GM12878 (cell line): ENCODE measurements at regions not wholly inside any gene's neighbourhood (a gene's known extent, or its start where the extent isn't known, plus 50 kb on each side); places are given as distances from the start of the nearest gene placed in this dataset.

ENCODE experiments used
- ATAC-seq: fragments of 200-7000 bp; cut with Tn5 transposase; 3 replicates; pipeline ENCODE4 v1.9.1; 2020; ENCODE audit warnings: mild to moderate bottlenecking, moderate library complexity
- BruUV-seq: library from RNA; stranded (reverse); fragments of 400-500 nt; replicated peaks from 2 replicates; lab custom pipeline; 2021; lab: Mats Ljungman, UMichigan
- CTCF ChIA-PET: fragments of 300-600 bp; sonication (Branson Sonifier 250); formaldehyde crosslinking; extraction: SDS; loops from one replicate; lab custom pipeline; 2021; ENCODE audit warnings: inconsistent platforms; lab: Yijun Ruan, JAX
- POLR2A ChIA-PET: fragments of 350-600 bp; formaldehyde crosslinking; extraction: SDS; loops from one replicate; lab custom pipeline; 2021; ENCODE audit warnings: inconsistent platforms; lab: Charles Lee
- RAD21 ChIA-PET: fragments of 300-600 bp; sonication (Branson Sonifier 250); formaldehyde crosslinking; loops from one replicate; lab custom pipeline; 2023; ENCODE audit warnings: antibody characterized with exemption; ENCODE audit not compliant: unreplicated experiment; lab: Charles Lee
- SMC1A ChIA-PET: fragments of 300-600 bp; sonication (Branson Sonifier 250); formaldehyde crosslinking; loops from one replicate; lab custom pipeline; 2023; ENCODE audit not compliant: unreplicated experiment, uncharacterized antibody; lab: Charles Lee
- DNase-seq: peaks from one replicate; pipeline ENCODE4 v3.0.0-alpha.2; 2011; ENCODE audit warnings: low read depth, low spot score
- FAIRE-seq: peaks from 3 replicates; lab custom pipeline; 2011; peaks lifted over from hg19 to GRCh38; lab: Jason Lieb, UNC
- H2AFZ ChIP-seq: 2 replicates; pipeline ENCODE4 v1.6.0; 2011; ENCODE audit warnings: low read depth, low read length, control low read depth; ENCODE audit not compliant: control insufficient read depth
- H3K27ac ChIP-seq: 2 replicates; pipeline ENCODE4 v1.5.1; 2011; ENCODE audit warnings: control low read depth; ENCODE audit not compliant: control insufficient read depth, insufficient read depth
- H3K27me3 ChIP-seq, 2 experiments: replicated peaks in 1 of 2; 2 replicates each; pipeline versions ENCODE4 v1.6.0 to v1.6.1; 2011; ENCODE audit warnings: low read length in 1 of 2; ENCODE audit not compliant: control insufficient read depth in 2 of 2, insufficient read depth in 2 of 2
- H3K36me3 ChIP-seq, 2 experiments: 2 replicates each; pipeline ENCODE4 v1.5.1; 2011; ENCODE audit warnings: low read length in 1 of 2; ENCODE audit not compliant: control insufficient read depth in 2 of 2, insufficient read depth in 2 of 2
- H3K4me1 ChIP-seq: 2 replicates; pipeline ENCODE4 v1.6.1; 2011; ENCODE audit warnings: mild to moderate bottlenecking, low read length, moderate library complexity, mixed read lengths; ENCODE audit not compliant: control insufficient read depth, insufficient read depth
- H3K4me2 ChIP-seq: 2 replicates; pipeline ENCODE4 v1.6.0; 2011; ENCODE audit warnings: control low read depth; ENCODE audit not compliant: control insufficient read depth, insufficient read depth
- H3K4me3 ChIP-seq: fragments of 200-600 bp; sonication (generic); 2 replicates; pipeline ENCODE4 v1.5.1; 2016
- H3K79me2 ChIP-seq: 2 replicates; pipeline ENCODE4 v1.6.0; 2011; ENCODE audit warnings: low read length; ENCODE audit not compliant: control insufficient read depth, insufficient read depth
- H3K9ac ChIP-seq: 2 replicates; pipeline ENCODE4 v1.8.0; 2011; ENCODE audit warnings: low read length, control low read depth, mixed read lengths; ENCODE audit not compliant: control insufficient read depth, insufficient read depth
- H3K9me3 ChIP-seq: replicated peaks from 3 replicates; pipeline ENCODE4 v1.5.1; 2011; ENCODE audit warnings: mild to moderate bottlenecking, low read length; ENCODE audit not compliant: control insufficient read depth, insufficient read depth
- H4K20me1 ChIP-seq: 2 replicates; pipeline ENCODE4 v1.6.0; 2011; ENCODE audit not compliant: control insufficient read depth, insufficient read depth
- ATF3 ChIP-seq: IDR thresholded peaks from 2 replicates; pipeline ENCODE4 v1.6.1; 2011; ENCODE audit warnings: low read depth, mild to moderate bottlenecking, low read length, moderate library complexity, borderline replicate concordance; ENCODE audit errors: extremely low read depth
- ELK1 ChIP-seq: IDR thresholded peaks from 2 replicates; pipeline ENCODE4 v1.6.1; 2012; ENCODE audit warnings: low read depth, low read length, improper control_type of control experiment
- ESRRA ChIP-seq: IDR thresholded peaks from 2 replicates; pipeline ENCODE4 v1.6.1; 2012; ENCODE audit warnings: mild to moderate bottlenecking, low read length, improper control_type of control experiment
- HCFC1 ChIP-seq: fragments of 150-350 bp; IDR thresholded peaks from 2 replicates; pipeline ENCODE4 v1.6.1; 2014; ENCODE audit warnings: low read length
- KLF5 ChIP-seq: fragments of 450-650 bp; IDR thresholded peaks from 2 replicates; pipeline ENCODE4 v1.6.1; 2014; ENCODE audit warnings: mild to moderate bottlenecking; ENCODE audit not compliant: partially characterized antibody
- MEF2B ChIP-seq: fragments of 450-650 bp; IDR thresholded peaks from 2 replicates; pipeline ENCODE4 v1.6.1; 2018; ENCODE audit warnings: mild to moderate bottlenecking, moderate library complexity; ENCODE audit not compliant: partially characterized antibody, poor library complexity, severe bottlenecking
- MYC ChIP-seq: IDR thresholded peaks from 2 replicates; pipeline ENCODE4 v1.6.1; 2011; ENCODE audit warnings: mild to moderate bottlenecking, low read length, moderate library complexity, inconsistent platforms; ENCODE audit not compliant: insufficient read depth, insufficient replicate concordance, insufficient read length, severe bottlenecking
- PKNOX1 ChIP-seq: fragments of 450-650 bp; IDR thresholded peaks from 2 replicates; pipeline ENCODE4 v1.6.1; 2016; ENCODE audit warnings: mild to moderate bottlenecking
- POLR2AphosphoS2 ChIP-seq: IDR thresholded peaks from 2 replicates; pipeline ENCODE4 v1.6.1; 2011; ENCODE audit warnings: low read depth, mild to moderate bottlenecking, low read length, improper control_type of control experiment, moderate library complexity
- SMC3 ChIP-seq: IDR thresholded peaks from 2 replicates; pipeline ENCODE4 v1.6.1; 2011; ENCODE audit warnings: low read length, improper control_type of control experiment, borderline replicate concordance
- TARDBP ChIP-seq: IDR thresholded peaks from 2 replicates; pipeline ENCODE4 v1.6.1; 2016; ENCODE audit warnings: borderline replicate concordance
- TCF7 ChIP-seq: IDR thresholded peaks from 2 replicates; pipeline ENCODE4 v1.6.1; 2014; ENCODE audit warnings: antibody characterized with exemption, borderline replicate concordance
- YBX1 ChIP-seq: fragments of 450-650 bp; IDR thresholded peaks from 2 replicates; pipeline ENCODE4 v1.6.1; 2016; ENCODE audit warnings: antibody characterized with exemption
- ZNF274 ChIP-seq: IDR thresholded peaks from one replicate; pipeline ENCODE4 v1.8.0; 2011; ENCODE audit not compliant: insufficient read length, insufficient read depth
- WGBS: methylation state at CpG from one replicate; pipeline ENCODE4 v1.1.6; 2016; ENCODE audit warnings: low lambda C conversion rate; ENCODE audit not compliant: insufficient replicate concordance, insufficient coverage; ENCODE audit errors: missing lambda C conversion rate; 5-methylcytosine and 5-hydroxymethylcytosine counted together
- in situ Hi-C: fragments of 300-500 bp; cut with MboI; formaldehyde crosslinking; loops from 9 replicates; pipeline ENCODE4 v1.14.3; 2018; ENCODE audit warnings: mixed read lengths
- intact Hi-C: fragments of 100-400 bp; cut with micrococcal nuclease; formaldehyde crosslinking; loops from one replicate; pipeline ENCODE4 v1.14.2; 2022; ENCODE audit not compliant: unreplicated experiment
- TF ChIP-seq, protein P1 (sequence below): fragments of 450-650 bp; IDR thresholded peaks from 2 replicates; pipeline ENCODE4 v1.6.1; 2018; ENCODE audit warnings: mild to moderate bottlenecking, low read depth, moderate library complexity; ENCODE audit not compliant: partially characterized antibody

DNA sequence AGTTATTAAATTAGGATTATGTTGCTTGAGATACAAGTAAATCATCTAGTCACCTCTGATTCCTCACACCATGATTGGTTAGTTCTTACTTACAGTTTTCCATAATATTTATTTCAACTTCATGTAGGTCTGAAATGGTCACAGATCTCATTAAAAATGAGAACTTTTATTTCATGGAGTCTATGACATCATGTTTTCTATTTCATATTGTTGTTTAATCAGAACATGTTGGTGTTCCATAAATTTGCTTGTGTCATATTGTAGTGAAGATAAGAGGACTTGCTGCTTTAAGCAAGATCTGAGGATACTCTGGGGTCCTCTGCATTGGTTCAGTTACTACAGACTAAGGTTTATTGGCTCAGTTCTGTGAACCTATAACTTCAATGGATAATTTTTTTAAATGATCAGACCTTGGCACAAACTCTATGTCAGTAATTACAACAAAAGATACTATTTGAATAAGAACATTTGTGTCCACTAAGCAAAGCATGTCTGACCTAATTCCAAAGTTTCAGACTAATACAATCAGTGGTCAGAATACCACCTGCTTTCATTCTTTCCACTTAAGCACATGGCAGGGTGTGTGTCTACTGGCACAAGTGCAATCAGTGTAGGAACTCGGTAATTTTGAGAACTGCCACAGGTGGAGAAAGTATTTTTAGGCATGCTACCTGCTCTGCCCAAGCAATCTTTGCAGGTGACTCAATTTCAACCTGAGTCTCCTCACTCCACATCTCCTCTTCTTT is 68.5 kb downstream of the CCDC71L start:
- CTCF ChIA-PET: no interaction called here
- WGBS: 32% methylated on average over 1 of the region's 1 CpG

More for the DNA sequence above, 68.5 kb downstream of the CCDC71L start:
- Histone ChIP-seq H3K27me3 (no peaks in the 10 kb centered on the region; a peak in 1 of 4 replicates), H2AFZ (no peak overlapping the region), H3K4me2 (no peak overlapping the region), H3K9me3 (no peaks in the 10 kb centered on the region; the same call in 2 of the 3 replicates), H4K20me1 (no peaks in the 10 kb centered on the region), H3K27ac (no peak overlapping the region), H3K9ac (no peak overlapping the region), H3K36me3 (no peaks in the 10 kb centered on the region), H3K4me1 (no peaks in the 10 kb centered on the region), H3K79me2 (no peaks in the 10 kb centered on the region), H3K4me3 (no peak overlapping the region)
- in situ Hi-C loops (no loop called here), intact Hi-C loops (no loop called here)
- ChIA-PET POLR2A (interaction anchor here (0.6 kb wide), 1 partner anchor 1106 kb away, joined by 3 read pairs; no protein-coding TSS in a partner anchor), RAD21 (no interaction called here), SMC1A (interaction anchor here (1.6 to 1.9 kb wide), 2 partner anchors 15 to 48 kb away, joined by 3 to 4 read pairs; no protein-coding TSS in a partner anchor)
- no peak for TF ChIP-seq PKNOX1
- TF ChIP-seq ESRRA: no peak
- TF ChIP-seq TCF7: no peak
- no peak for TF ChIP-seq KLF5
- TF ChIP-seq MYC: no peak
- no peak for TF ChIP-seq MEF2B
- TF ChIP-seq, protein P1, sequence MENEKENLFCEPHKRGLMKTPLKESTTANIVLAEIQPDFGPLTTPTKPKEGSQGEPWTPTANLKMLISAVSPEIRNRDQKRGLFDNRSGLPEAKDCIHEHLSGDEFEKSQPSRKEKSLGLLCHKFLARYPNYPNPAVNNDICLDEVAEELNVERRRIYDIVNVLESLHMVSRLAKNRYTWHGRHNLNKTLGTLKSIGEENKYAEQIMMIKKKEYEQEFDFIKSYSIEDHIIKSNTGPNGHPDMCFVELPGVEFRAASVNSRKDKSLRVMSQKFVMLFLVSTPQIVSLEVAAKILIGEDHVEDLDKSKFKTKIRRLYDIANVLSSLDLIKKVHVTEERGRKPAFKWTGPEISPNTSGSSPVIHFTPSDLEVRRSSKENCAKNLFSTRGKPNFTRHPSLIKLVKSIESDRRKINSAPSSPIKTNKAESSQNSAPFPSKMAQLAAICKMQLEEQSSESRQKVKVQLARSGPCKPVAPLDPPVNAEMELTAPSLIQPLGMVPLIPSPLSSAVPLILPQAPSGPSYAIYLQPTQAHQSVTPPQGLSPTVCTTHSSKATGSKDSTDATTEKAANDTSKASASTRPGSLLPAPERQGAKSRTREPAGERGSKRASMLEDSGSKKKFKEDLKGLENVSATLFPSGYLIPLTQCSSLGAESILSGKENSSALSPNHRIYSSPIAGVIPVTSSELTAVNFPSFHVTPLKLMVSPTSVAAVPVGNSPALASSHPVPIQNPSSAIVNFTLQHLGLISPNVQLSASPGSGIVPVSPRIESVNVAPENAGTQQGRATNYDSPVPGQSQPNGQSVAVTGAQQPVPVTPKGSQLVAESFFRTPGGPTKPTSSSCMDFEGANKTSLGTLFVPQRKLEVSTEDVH: no peak
- TF ChIP-seq YBX1: no peak
- no peak for TF ChIP-seq TARDBP
- TF ChIP-seq ATF3: no peak
- TF ChIP-seq HCFC1: no peak
- no peak for TF ChIP-seq ZNF274
- no peak for TF ChIP-seq POLR2AphosphoS2
- no peak for TF ChIP-seq ELK1
- no peak for TF ChIP-seq SMC3
- no peak for DNase-seq
- no peak for ATAC-seq
- no peak for FAIRE-seq
- BruUV-seq: no TSS peak
